Spleen (tissue), 11 donors: ENCODE measurements at regions not wholly inside any gene's neighbourhood (a gene's known extent, or its start where the extent isn't known, plus 50 kb on each side); places are given as distances from the start of the nearest gene placed in this dataset.

Experiments
- DNase-seq: peaks from one replicate; pipeline ENCODE4 v3.0.0-alpha.2; 2020
- H3K27ac ChIP-seq, 8 donors: fragments of 200-600 bp; sonication (generic) in 7 of 8; 1 replicate in 4 of 8; 2 replicates in 4 of 8; pipeline versions ENCODE4 v1.5.0 to v1.8.0; 2016 to 2021; ENCODE audit warnings: inconsistent platforms in 4 of 8, mild to moderate bottlenecking in 4 of 8, moderate library complexity in 1 of 8
- H3K27me3 ChIP-seq, 7 donors: fragments of 200-600 bp; sonication (generic) in 6 of 7; replicated peaks in 1 of 7; 1 replicate in 4 of 7; 2 replicates in 3 of 7; pipeline versions ENCODE4 v1.5.0 to v1.8.0; 2016 to 2021; ENCODE audit warnings: inconsistent platforms in 3 of 7, mild to moderate bottlenecking in 1 of 7
- H3K36me3 ChIP-seq, 6 donors: fragments of 200-600 bp; sonication (generic) in 5 of 6; 1 replicate in 4 of 6; 2 replicates in 2 of 6; pipeline versions ENCODE4 v1.5.0 to v1.8.0; 2016 to 2021; ENCODE audit warnings: inconsistent platforms in 2 of 6
- H3K4me1 ChIP-seq, 6 donors: fragments of 200-600 bp; sonication (generic) in 5 of 6; 1 replicate in 3 of 6; 2 replicates in 3 of 6; pipeline versions ENCODE4 v1.5.0 to v1.8.0; 2016 to 2021; ENCODE audit warnings: inconsistent platforms in 3 of 6
- H3K4me3 ChIP-seq, 8 donors: fragments of 200-600 bp; sonication (generic) in 7 of 8; 1 replicate in 4 of 8; 2 replicates in 4 of 8; pipeline versions ENCODE4 v1.5.0 to v1.8.0; 2016 to 2021; ENCODE audit warnings: inconsistent platforms in 4 of 8, mild to moderate bottlenecking in 4 of 8, moderate library complexity in 2 of 8
- H3K9me3 ChIP-seq, 8 donors: fragments of 200-600 bp; sonication (generic) in 7 of 8; 1 replicate in 4 of 8; 2 replicates in 4 of 8; pipeline versions ENCODE4 v1.5.0 to v1.8.0; 2016 to 2021; ENCODE audit warnings: inconsistent platforms in 4 of 8
- POLR2A ChIP-seq, 3 donors: fragments of 450-650 bp; IDR thresholded peaks; one replicate each; pipeline ENCODE4 v1.5.1; 2017; ENCODE audit warnings: antibody characterized with exemption in 3 of 3, mild to moderate bottlenecking in 1 of 3
- POLR2AphosphoS5 ChIP-seq, 3 donors: sonication (generic); formaldehyde crosslinking; IDR thresholded peaks; one replicate each; pipeline ENCODE4 v1.5.1; 2017; ENCODE audit warnings: antibody characterized with exemption in 3 of 3
- WGBS, 5 donors: extraction: QIAGEN DNeasy Blood & Tissue Kit in 3 of 5; methylation state at CpG; one replicate each; pipeline versions ENCODE4 v1.1.5 to v1.1.7; 2013 to 2018; 5-methylcytosine and 5-hydroxymethylcytosine counted together
- intact Hi-C: fragments of 100-400 bp; cut with DNase I; formaldehyde crosslinking; loops from one replicate; pipeline ENCODE4 v1.15.0; 2023; ENCODE audit warnings: low total_unique reads
- TF ChIP-seq, protein P1 (sequence below), 11 experiments: fragments of 200-600 bp in 7 of 11; fragments of 450-650 bp in 4 of 11; sonication (generic) in 4 of 11; IDR thresholded peaks in 8 of 11; conservative IDR thresholded peaks in 3 of 11; 1 replicate in 7 of 11; 2 replicates in 4 of 11; pipeline versions ENCODE4 v1.4.0 to v1.8.0; 2016 to 2021; ENCODE audit warnings: antibody characterized with exemption in 11 of 11, inconsistent platforms in 4 of 11, mild to moderate bottlenecking in 1 of 11
- donor health status: healthy with polysubstance abuse.
- donor health status: DM: no; HTN: no; CAD: no; lungs with moderate emphysema.
- donor health status: DM: no; HTN: no; CAD: no.
- donor health status: Bipolar disorder and iron deficiency.
- donor health status: healthy.
- donor health status: DM: no; HTN: no; CAD: no.
- donor health status: DM: yes; HTN: yes; CAD: no.

DNA sequence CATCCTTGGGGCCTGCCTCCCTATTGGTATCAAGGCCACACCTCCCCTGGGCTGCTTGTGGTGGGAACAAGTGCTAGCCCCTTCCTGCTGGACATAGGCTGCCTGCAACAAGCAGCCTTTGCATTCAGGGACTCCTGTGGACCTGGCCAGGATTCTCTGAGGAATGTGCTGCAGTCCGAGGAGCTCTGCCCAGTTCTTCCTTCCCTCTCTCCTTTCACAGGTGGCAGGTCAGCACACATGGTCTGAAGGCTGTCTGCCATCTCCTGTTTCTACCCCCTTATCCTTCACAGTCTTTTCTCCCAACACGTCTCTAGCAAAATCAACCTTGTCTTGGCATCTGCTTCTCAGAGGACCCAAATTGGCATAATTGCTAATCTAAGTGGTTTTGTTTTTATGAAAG is 97.0 kb upstream of the LIPC start:
- Histone ChIP-seq H3K27me3 (no peaks in the 10 kb centered on the region), H3K27ac (no peak overlapping the region), H3K36me3 (no peaks in the 10 kb centered on the region), H3K4me3 (no peak overlapping the region), H3K9me3 (peaks cover 0 to 4% (median 0%) of the 10 kb centered on the region in 8 donors), H3K4me1 (peaks cover 12 to 36% (median 30%) of the 10 kb centered on the region in 6 donors)
- 91 to 100% (median 97%) methylated on average over 2 of the region's 2 CpGs for WGBS, 5 donors
- DNase-seq = no peak
- intact Hi-C loops = loop anchor here (10.0 kb wide), 1 partner anchor 60 kb away; no protein-coding TSS in a partner anchor
- TF ChIP-seq POLR2A (IDR thresholded peaks at IDR 0.05) = no peak
- no peak for TF ChIP-seq POLR2AphosphoS5 (IDR thresholded peaks at IDR 0.05)
- TF ChIP-seq, protein P1, sequence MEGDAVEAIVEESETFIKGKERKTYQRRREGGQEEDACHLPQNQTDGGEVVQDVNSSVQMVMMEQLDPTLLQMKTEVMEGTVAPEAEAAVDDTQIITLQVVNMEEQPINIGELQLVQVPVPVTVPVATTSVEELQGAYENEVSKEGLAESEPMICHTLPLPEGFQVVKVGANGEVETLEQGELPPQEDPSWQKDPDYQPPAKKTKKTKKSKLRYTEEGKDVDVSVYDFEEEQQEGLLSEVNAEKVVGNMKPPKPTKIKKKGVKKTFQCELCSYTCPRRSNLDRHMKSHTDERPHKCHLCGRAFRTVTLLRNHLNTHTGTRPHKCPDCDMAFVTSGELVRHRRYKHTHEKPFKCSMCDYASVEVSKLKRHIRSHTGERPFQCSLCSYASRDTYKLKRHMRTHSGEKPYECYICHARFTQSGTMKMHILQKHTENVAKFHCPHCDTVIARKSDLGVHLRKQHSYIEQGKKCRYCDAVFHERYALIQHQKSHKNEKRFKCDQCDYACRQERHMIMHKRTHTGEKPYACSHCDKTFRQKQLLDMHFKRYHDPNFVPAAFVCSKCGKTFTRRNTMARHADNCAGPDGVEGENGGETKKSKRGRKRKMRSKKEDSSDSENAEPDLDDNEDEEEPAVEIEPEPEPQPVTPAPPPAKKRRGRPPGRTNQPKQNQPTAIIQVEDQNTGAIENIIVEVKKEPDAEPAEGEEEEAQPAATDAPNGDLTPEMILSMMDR (IDR thresholded peaks at IDR 0.05 in 8 of 11, conservative IDR thresholded peaks at IDR 0.05 in 3 of 11) = no peak

DNA sequence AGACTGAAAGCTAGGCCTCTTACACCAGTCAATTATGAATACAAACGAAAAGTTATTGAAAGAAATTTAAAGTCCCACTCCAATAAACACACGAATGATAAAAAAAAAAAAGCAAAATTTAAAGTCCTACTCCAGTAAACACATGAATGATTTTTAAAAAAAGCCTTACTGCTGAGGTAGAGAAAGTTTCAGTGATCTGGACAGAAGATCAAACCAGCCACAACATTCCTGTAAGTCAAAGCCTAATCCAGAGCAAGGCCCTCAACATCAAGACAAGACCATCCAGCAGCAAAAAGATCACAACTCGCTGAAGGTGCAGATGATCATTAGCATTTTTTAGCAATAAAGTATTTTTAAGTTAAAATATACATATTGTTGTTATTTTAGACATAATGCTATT is 95.6 kb upstream of the LIPC start:
- Histone ChIP-seq H3K4me1 (peaks cover 10 to 22% (median 19%) of the 10 kb centered on the region in 6 donors), H3K27me3 (no peaks in the 10 kb centered on the region), H3K27ac (no peak overlapping the region), H3K4me3 (no peak overlapping the region), H3K36me3 (no peaks in the 10 kb centered on the region), H3K9me3 (peaks cover 0 to 4% (median 0%) of the 10 kb centered on the region in 8 donors)
- no peak for DNase-seq
- WGBS, 5 donors = 54 to 86% (median 70%) methylated on average over 3 of the region's 3 CpGs
- intact Hi-C loops = loop anchor here (10.0 kb wide), 1 partner anchor 61 kb away; no protein-coding TSS in a partner anchor
- TF ChIP-seq, protein P1 (IDR thresholded peaks at IDR 0.05 in 8 of 11, conservative IDR thresholded peaks at IDR 0.05 in 3 of 11) = no peak
- TF ChIP-seq POLR2A (IDR thresholded peaks at IDR 0.05) (no peak), POLR2AphosphoS5 (IDR thresholded peaks at IDR 0.05) (no peak)

- Histone ChIP-seq H3K27ac (no peak overlapping the region), H3K27me3 (no peaks in the 10 kb centered on the region), H3K4me1 (no peaks in the 10 kb centered on the region), H3K9me3 (no peaks in the 10 kb centered on the region), H3K4me3 (no peak overlapping the region), H3K36me3 (no peaks in the 10 kb centered on the region)
- WGBS, 5 donors = 79 to 94% (median 92%) methylated on average over 3 of the region's 3 CpGs
- no peak for DNase-seq
- no peak for TF ChIP-seq POLR2AphosphoS5 (IDR thresholded peaks at IDR 0.05)
- no peak for TF ChIP-seq POLR2A (IDR thresholded peaks at IDR 0.05)
- TF ChIP-seq, protein P1 (IDR thresholded peaks at IDR 0.05 in 8 of 11, conservative IDR thresholded peaks at IDR 0.05 in 3 of 11) = no peak
- intact Hi-C loops = no loop called here
Measured at GRCh38 chr15:58340176-58340575, 91.6 kb upstream of the LIPC start.

- TF ChIP-seq, protein P1 (IDR thresholded peaks at IDR 0.05 in 8 of 11, conservative IDR thresholded peaks at IDR 0.05 in 3 of 11) = no peak
- TF ChIP-seq POLR2AphosphoS5 (IDR thresholded peaks at IDR 0.05) (no peak), POLR2A (IDR thresholded peaks at IDR 0.05) (no peak)
- Histone ChIP-seq H3K4me1 (no peaks in the 10 kb centered on the region), H3K27ac (no peak overlapping the region), H3K36me3 (no peaks in the 10 kb centered on the region), H3K9me3 (no peaks in the 10 kb centered on the region), H3K4me3 (no peak overlapping the region), H3K27me3 (no peaks in the 10 kb centered on the region)
- WGBS, 5 donors = 78 to 89% (median 87%) methylated on average over 6 of the region's 6 CpGs
- DNase-seq = no peak
- intact Hi-C loops = no loop called here
Measured at GRCh38 chr15:58342508-58342907, 89.3 kb upstream of the LIPC start.
